ENCODE measurements at regions not wholly inside any gene's neighbourhood (a gene's known extent, or its start where the extent isn't known, plus 50 kb on each side); places are given as distances from the start of the nearest gene placed in this dataset.

DNA sequence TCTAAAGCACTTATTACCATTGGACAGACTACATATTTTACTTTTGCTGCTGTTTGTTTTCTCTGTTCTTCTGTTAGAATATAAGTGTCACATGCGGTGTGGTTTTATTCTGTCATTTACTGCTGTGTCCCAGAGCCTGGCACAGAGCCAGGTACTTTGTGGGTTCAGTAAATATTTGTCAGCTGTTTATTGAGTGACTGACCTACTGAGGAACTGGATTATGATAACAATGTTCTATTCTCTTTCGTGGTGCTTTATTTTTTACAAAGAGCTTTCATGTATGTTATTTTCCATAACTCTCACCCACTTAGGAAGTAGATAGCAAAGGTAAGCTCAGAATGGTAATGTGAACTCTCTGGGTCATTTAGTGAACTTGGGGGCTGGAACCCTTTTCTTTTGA lies 118.8 kb downstream of the RWDD3 start:
- no peaks in the 10 kb centered on the region for H3K4me1 ChIP-seq (ENCODE audit: insufficient read depth, low read length)
- Mint-ChIP-seq H3K4me1 (no peaks in the 10 kb centered on the region), H3K27me3 (no peaks in the 10 kb centered on the region), H3K9me3 (no peaks in the 10 kb centered on the region), H3K36me3 (no peaks in the 10 kb centered on the region), H3K4me3 (no peak overlapping the region), H3K27ac (no peak overlapping the region)
- no peak overlapping the region for H3K27ac ChIP-seq (ENCODE audit: low read depth, low read length)
- H3K9me3 ChIP-seq (ENCODE audit: low read length) = no peaks in the 10 kb centered on the region
- ChIA-PET POLR2A (no interaction called here), CTCF (no interaction called here)
- no peaks in the 10 kb centered on the region for H3K27me3 ChIP-seq (ENCODE audit: insufficient read depth, low read length, poor library complexity, severe bottlenecking)
- no peak overlapping the region for H3K4me3 ChIP-seq (ENCODE audit: low read length)
- no peaks in the 10 kb centered on the region for H3K36me3 ChIP-seq (ENCODE audit: insufficient read depth, low read length)
- no peak for DNase-seq

DNA sequence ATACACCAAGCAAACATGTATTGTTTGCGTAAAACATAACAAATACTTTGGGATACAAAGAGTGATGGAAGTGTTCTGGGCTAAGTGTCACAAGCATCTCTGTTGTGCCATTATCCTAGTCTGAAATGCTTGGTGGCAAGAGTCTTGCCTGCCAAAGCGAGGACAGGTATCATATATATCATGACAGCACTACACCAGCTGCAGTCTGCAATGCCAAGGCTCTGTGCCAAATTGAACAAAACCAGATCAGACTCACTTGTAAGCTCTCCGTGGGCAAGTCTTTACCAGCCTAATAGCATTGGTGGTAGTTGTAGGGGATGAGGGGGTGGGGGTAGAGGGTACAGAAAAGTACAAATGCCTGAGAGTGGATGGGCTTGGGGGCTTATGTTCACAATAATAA lies 119.2 kb downstream of the RWDD3 start:
- Histone ChIP-seq H3K36me3 (ENCODE audit: insufficient read depth, low read length) (no peaks in the 10 kb centered on the region), H3K9me3 (ENCODE audit: low read length) (no peaks in the 10 kb centered on the region), H3K4me3 (ENCODE audit: low read length) (no peak overlapping the region), H3K27ac (ENCODE audit: low read depth, low read length) (no peak overlapping the region), H3K27me3 (ENCODE audit: insufficient read depth, low read length, poor library complexity, severe bottlenecking) (no peaks in the 10 kb centered on the region), H3K4me1 (ENCODE audit: insufficient read depth, low read length) (no peaks in the 10 kb centered on the region)
- Mint-ChIP-seq H3K27me3 (no peaks in the 10 kb centered on the region), H3K4me1 (no peaks in the 10 kb centered on the region), H3K27ac (no peak overlapping the region), H3K9me3 (no peaks in the 10 kb centered on the region), H3K4me3 (no peak overlapping the region), H3K36me3 (no peaks in the 10 kb centered on the region)
- ChIA-PET CTCF (no interaction called here), POLR2A (no interaction called here)
- DNase-seq = no peak

DNA sequence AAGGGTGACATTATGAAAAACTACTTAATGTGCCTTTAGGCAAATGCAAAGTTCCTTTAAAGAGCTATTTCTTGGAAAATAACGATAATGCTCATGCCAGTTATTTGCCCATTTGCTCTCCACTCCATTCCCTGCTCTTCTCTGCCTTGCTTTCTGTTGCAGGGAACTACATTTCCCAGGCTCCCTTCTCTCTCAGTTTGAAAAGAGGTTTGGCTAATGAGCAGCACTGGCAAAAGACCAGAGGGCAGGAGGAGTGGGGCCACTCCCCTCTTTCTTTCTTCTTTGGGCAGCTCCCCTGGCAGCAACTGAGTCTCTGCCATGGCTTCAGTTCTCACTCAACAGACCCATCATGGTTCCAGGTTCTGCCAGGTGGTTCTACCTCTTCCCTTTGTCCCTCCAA lies 130.5 kb downstream of the RWDD3 start:
- Histone ChIP-seq H3K27ac (ENCODE audit: low read depth, low read length) (no peak overlapping the region), H3K4me1 (ENCODE audit: insufficient read depth, low read length) (no peaks in the 10 kb centered on the region), H3K27me3 (ENCODE audit: insufficient read depth, low read length, poor library complexity, severe bottlenecking) (no peaks in the 10 kb centered on the region), H3K9me3 (ENCODE audit: low read length) (no peaks in the 10 kb centered on the region), H3K4me3 (ENCODE audit: low read length) (no peak overlapping the region), H3K36me3 (ENCODE audit: insufficient read depth, low read length) (no peaks in the 10 kb centered on the region)
- H3K4me1 Mint-ChIP-seq = no peaks in the 10 kb centered on the region
- H3K4me3 Mint-ChIP-seq = no peak overlapping the region
- ChIA-PET POLR2A (no interaction called here), CTCF (no interaction called here)
- H3K36me3 Mint-ChIP-seq = no peaks in the 10 kb centered on the region
- H3K27ac Mint-ChIP-seq = no peak overlapping the region
- no peak for DNase-seq
- peaks cover 0 to 5% (median 3%) of the 10 kb centered on the region in 5 donors for H3K9me3 Mint-ChIP-seq
- H3K27me3 Mint-ChIP-seq = peaks cover 0 to 15% of the 10 kb centered on the region in 2 donors

DNA sequence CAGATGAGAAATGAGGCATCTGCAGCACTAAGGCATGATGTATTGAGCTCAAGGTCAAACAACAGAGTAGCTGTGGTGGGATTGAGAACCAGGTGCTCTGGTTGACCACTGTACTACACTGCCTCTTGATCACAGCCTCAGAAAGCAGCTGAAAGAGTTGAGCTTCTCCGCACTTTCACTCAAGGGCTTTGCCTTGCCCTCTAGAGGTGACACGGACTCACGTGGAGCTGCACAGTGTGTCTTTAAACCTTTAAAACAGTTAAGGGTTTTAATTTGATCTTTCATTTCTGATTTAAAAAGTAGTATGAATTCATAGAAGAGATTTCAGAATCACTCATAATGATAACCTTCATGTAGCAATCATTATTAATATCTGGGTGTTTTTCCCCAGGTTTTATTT lies 132.5 kb downstream of the RWDD3 start:
- no peak for DNase-seq
- Mint-ChIP-seq H3K36me3 (no peaks in the 10 kb centered on the region), H3K4me3 (no peak overlapping the region), H3K9me3 (peaks cover 0 to 5% (median 3%) of the 10 kb centered on the region in 5 donors), H3K4me1 (no peaks in the 10 kb centered on the region), H3K27me3 (peaks cover 2 to 15% of the 10 kb centered on the region in 2 donors), H3K27ac (no peak overlapping the region)
- POLR2A ChIA-PET = no interaction called here
- Histone ChIP-seq H3K4me3 (ENCODE audit: low read length) (no peak overlapping the region), H3K36me3 (ENCODE audit: insufficient read depth, low read length) (no peaks in the 10 kb centered on the region), H3K9me3 (ENCODE audit: low read length) (no peaks in the 10 kb centered on the region), H3K27ac (ENCODE audit: low read depth, low read length) (no peak overlapping the region), H3K27me3 (ENCODE audit: insufficient read depth, low read length, poor library complexity, severe bottlenecking) (no peaks in the 10 kb centered on the region), H3K4me1 (ENCODE audit: insufficient read depth, low read length) (no peaks in the 10 kb centered on the region)
- CTCF ChIA-PET = no interaction called here

DNA sequence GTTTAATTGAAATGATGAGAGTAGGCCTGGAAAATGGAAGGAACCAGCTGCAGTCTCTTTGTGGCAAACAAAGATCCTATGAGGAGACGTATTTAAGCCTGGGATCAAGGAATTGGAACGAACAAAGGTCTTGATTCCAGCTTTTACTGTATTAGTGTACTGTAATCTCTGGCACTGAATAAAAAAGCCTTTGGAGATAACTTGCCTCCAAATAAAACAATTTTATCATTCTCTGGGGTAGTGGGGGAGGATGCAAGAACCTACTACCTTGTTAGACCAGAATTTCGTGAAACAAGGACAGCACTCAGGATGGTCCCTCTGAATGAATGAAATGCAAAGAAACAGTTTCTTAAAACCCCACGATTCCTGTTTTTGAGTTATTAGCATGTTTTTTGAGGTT lies 134.2 kb downstream of the RWDD3 start:
- no peaks in the 10 kb centered on the region for H3K36me3 Mint-ChIP-seq
- no peak overlapping the region for H3K27ac Mint-ChIP-seq
- no peaks in the 10 kb centered on the region for H3K36me3 ChIP-seq (ENCODE audit: insufficient read depth, low read length)
- H3K4me1 ChIP-seq (ENCODE audit: insufficient read depth, low read length) = no peaks in the 10 kb centered on the region
- no peak overlapping the region for H3K27ac ChIP-seq (ENCODE audit: low read depth, low read length)
- H3K9me3 ChIP-seq (ENCODE audit: low read length) = no peaks in the 10 kb centered on the region
- ChIA-PET POLR2A (no interaction called here), CTCF (no interaction called here)
- no peak overlapping the region for H3K4me3 Mint-ChIP-seq
- H3K9me3 Mint-ChIP-seq = peaks cover 0 to 4% (median 0%) of the 10 kb centered on the region in 5 donors
- H3K4me1 Mint-ChIP-seq = no peaks in the 10 kb centered on the region
- H3K27me3 ChIP-seq (ENCODE audit: insufficient read depth, low read length, poor library complexity, severe bottlenecking) = no peaks in the 10 kb centered on the region
- no peak for DNase-seq
- no peak overlapping the region for H3K4me3 ChIP-seq (ENCODE audit: low read length)
- peaks cover 2 to 5% of the 10 kb centered on the region in 2 donors for H3K27me3 Mint-ChIP-seq

DNA sequence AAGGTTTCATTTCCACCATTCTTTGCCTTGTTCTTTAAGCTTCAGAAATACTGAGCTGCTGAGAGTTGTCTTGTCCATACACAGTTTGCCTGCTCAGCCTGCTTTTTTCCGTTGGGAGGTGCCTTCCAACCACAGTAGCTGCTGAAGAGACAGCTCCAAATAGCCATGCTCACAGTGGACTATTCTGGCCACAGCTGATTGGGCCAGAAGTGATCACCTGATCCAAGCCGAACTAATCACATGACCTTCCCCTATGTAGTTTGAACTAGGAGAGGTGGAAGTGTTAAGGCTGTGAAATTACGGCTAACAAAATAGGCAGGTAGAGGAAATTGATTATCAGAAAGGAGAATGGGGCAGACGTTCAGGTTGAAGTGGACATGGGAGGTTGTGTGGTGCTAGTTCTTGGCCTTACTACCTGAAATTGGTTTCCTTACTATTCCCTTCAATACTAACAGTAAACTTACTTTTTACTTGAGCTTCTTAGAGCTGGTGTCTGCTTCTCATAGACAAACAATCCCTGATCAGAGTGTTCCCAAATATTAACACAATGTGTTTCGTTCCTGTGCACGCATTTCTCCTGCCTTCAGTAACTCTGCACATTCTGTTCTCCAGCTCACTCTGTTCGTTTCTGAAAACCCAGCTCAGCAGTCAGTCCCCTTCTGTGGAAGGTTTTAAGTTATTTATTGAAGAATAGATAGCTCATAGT lies 136.1 kb downstream of the RWDD3 start:
- no peak for DNase-seq
- no peaks in the 10 kb centered on the region for H3K36me3 ChIP-seq (ENCODE audit: insufficient read depth, low read length)
- H3K27me3 Mint-ChIP-seq = peaks cover 0 to 2% of the 10 kb centered on the region in 2 donors

DNA sequence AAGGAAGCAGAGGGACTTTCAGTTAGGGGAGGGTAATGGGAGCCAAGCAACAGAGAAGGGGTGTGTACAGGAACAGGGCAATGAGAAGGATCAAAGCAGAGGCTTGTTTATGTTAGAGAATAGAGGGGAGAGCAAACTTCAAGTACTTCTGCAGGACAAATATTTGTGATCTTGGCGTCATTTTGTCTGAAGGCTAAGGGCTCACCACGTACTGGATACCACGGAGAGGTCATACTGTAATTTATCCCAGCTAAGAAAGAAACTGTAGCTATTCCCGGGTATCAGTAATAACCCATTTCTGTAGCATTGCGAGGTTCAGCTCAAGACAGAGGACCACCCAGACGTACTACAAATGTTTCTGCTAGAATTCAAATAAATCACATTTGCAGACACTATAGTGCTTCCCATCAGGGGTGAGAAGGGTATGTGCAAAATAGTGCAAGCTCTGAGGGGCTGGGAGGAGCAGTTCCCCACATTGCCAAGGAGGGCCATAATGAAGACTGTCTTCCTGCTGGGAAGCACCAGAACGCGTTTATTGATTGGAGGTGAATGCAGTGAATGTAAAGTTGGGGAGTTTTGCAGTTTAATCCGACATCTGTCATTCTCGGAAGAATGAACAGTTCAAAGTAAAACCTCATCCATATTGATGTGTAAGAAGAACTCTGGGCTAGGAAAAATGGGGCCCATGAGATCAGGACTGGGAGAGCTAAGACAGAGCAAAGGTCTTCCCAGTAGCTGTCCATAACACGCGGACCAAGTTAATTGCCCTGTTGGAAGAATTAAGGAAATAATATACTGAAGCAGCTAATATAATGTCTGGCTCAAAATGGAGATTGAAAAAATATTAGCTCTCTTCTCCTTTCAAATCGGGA lies 136.9 kb downstream of the RWDD3 start:
- Histone ChIP-seq H3K36me3 (ENCODE audit: insufficient read depth, low read length) (no peaks in the 10 kb centered on the region), H3K4me1 (ENCODE audit: insufficient read depth, low read length) (no peaks in the 10 kb centered on the region), H3K4me3 (ENCODE audit: low read length) (no peak overlapping the region), H3K9me3 (ENCODE audit: low read length) (no peaks in the 10 kb centered on the region), H3K27me3 (ENCODE audit: insufficient read depth, low read length, poor library complexity, severe bottlenecking) (no peaks in the 10 kb centered on the region), H3K27ac (ENCODE audit: low read depth, low read length) (no peak overlapping the region)
- no peak overlapping the region for H3K27ac Mint-ChIP-seq
- peaks cover 0 to 4% (median 0%) of the 10 kb centered on the region in 5 donors for H3K9me3 Mint-ChIP-seq
- ChIA-PET CTCF (no interaction called here), POLR2A (no interaction called here)
- H3K27me3 Mint-ChIP-seq = peaks cover 0 to 2% of the 10 kb centered on the region in 2 donors
- no peak overlapping the region for H3K4me3 Mint-ChIP-seq
- no peak for DNase-seq
- H3K36me3 Mint-ChIP-seq = no peaks in the 10 kb centered on the region
- H3K4me1 Mint-ChIP-seq = no peaks in the 10 kb centered on the region

More for the DNA sequence above, 136.1 kb downstream of the RWDD3 start:
- Histone ChIP-seq H3K4me3 (ENCODE audit: low read length) (no peak overlapping the region), H3K9me3 (ENCODE audit: low read length) (no peaks in the 10 kb centered on the region), H3K4me1 (ENCODE audit: insufficient read depth, low read length) (no peaks in the 10 kb centered on the region), H3K27ac (ENCODE audit: low read depth, low read length) (no peak overlapping the region), H3K27me3 (ENCODE audit: insufficient read depth, low read length, poor library complexity, severe bottlenecking) (no peaks in the 10 kb centered on the region)
- POLR2A ChIA-PET = no interaction called here
- CTCF ChIA-PET = no interaction called here
- H3K4me3 Mint-ChIP-seq = no peak overlapping the region
- H3K4me1 Mint-ChIP-seq = no peaks in the 10 kb centered on the region
- H3K36me3 Mint-ChIP-seq = no peaks in the 10 kb centered on the region
- no peak overlapping the region for H3K27ac Mint-ChIP-seq
- H3K9me3 Mint-ChIP-seq = peaks cover 0 to 4% (median 0%) of the 10 kb centered on the region in 5 donors

DNA sequence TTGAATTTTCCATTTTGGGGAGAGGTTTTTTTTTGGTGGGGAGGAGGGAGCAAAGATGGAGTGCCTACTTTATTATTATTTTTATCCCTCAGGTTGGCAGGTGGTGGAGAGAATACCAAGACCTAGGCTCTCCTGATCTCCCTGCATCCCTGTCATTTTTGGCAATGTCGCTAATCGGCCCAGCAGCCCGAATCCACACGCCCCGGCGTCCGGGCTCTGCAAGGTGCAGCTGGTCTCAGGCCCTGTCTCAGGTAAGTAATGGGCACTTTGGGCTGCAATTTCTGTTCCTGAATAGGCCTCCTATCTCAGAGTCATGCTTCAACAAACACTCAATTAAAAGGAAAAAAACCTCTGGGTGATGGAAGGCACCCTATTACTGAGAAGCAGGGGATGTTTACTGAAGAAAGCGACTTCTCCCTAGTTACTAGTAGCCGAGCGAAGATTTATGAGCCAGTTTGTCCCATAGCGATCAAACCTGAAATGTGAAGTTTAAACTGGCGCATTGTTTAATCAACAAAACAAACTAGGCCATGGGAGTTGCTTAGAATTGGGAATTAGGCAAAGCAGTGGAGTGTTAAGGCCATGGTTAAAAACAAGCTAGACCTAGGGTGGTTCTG lies 137.8 kb downstream of the RWDD3 start:
- no peak overlapping the region for H3K27ac Mint-ChIP-seq
- peaks cover 0 to 4% (median 0%) of the 10 kb centered on the region in 5 donors for H3K9me3 Mint-ChIP-seq
- Histone ChIP-seq H3K36me3 (ENCODE audit: insufficient read depth, low read length) (no peaks in the 10 kb centered on the region), H3K27me3 (ENCODE audit: insufficient read depth, low read length, poor library complexity, severe bottlenecking) (no peaks in the 10 kb centered on the region), H3K4me1 (ENCODE audit: insufficient read depth, low read length) (no peaks in the 10 kb centered on the region), H3K4me3 (ENCODE audit: low read length) (no peak overlapping the region), H3K9me3 (ENCODE audit: low read length) (no peaks in the 10 kb centered on the region), H3K27ac (ENCODE audit: low read depth, low read length) (no peak overlapping the region)
- no peak for DNase-seq
- H3K4me3 Mint-ChIP-seq = no peak overlapping the region
- no peaks in the 10 kb centered on the region for H3K4me1 Mint-ChIP-seq
- peaks cover 0 to 2% of the 10 kb centered on the region in 2 donors for H3K27me3 Mint-ChIP-seq
- H3K36me3 Mint-ChIP-seq = no peaks in the 10 kb centered on the region
- ChIA-PET POLR2A (no interaction called here), CTCF (no interaction called here)

All from CD8-positive, alpha-beta memory T cell (primary cell).